Omental fat pad (tissue), 3 donors: ENCODE measurements at regions not wholly inside any gene's neighbourhood (a gene's known extent, or its start where the extent isn't known, plus 50 kb on each side); places are given as distances from the start of the nearest gene placed in this dataset.
"Not testable (repeated sequence)": the region's sequence is repeated elsewhere in the genome, so short reads cannot be mapped to it uniquely, and the experiment has no call there.

Source experiments
- ATAC-seq: fragments of 150-250 bp; one replicate; pipeline ENCODE4 v1.9.1; 2016; ENCODE audit warnings: mild to moderate bottlenecking, moderate library complexity; ENCODE audit not compliant: low FRiP score
- DNase-seq: peaks from one replicate; pipeline ENCODE4 v3.0.0-alpha.2; 2019; ENCODE audit warnings: low spot score
- TF ChIP-seq, protein P1 (sequence below), 3 donors: fragments of 450-650 bp; IDR thresholded peaks; one replicate each; pipeline ENCODE4 v1.5.1; 2016 to 2017; ENCODE audit warnings: antibody characterized with exemption in 3 of 3, mild to moderate bottlenecking in 3 of 3, moderate library complexity in 2 of 3

DNA sequence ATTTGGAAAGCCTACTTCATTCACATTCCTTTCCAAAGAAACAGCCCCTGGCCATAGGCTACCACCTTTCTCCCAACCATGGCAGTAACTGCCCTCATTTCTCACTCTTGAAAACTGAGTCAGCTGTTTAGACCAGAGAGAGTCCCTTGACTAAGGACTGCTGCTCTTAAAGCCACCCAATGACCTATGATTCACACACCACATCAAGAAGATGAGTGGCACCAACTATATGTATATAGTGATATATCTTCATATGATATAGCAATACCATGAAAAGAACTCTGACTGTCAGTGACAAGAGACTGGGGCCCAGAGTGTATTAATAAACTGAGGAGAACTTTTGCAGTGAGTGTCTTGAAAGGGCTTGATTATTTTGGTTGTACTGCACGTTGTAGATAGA, 404.5 kb upstream of the ASIC2 start:
- TF ChIP-seq, protein P1, sequence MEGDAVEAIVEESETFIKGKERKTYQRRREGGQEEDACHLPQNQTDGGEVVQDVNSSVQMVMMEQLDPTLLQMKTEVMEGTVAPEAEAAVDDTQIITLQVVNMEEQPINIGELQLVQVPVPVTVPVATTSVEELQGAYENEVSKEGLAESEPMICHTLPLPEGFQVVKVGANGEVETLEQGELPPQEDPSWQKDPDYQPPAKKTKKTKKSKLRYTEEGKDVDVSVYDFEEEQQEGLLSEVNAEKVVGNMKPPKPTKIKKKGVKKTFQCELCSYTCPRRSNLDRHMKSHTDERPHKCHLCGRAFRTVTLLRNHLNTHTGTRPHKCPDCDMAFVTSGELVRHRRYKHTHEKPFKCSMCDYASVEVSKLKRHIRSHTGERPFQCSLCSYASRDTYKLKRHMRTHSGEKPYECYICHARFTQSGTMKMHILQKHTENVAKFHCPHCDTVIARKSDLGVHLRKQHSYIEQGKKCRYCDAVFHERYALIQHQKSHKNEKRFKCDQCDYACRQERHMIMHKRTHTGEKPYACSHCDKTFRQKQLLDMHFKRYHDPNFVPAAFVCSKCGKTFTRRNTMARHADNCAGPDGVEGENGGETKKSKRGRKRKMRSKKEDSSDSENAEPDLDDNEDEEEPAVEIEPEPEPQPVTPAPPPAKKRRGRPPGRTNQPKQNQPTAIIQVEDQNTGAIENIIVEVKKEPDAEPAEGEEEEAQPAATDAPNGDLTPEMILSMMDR (IDR thresholded peaks at IDR 0.05): no peak
- DNase-seq (no peak), ATAC-seq (no peak)

DNA sequence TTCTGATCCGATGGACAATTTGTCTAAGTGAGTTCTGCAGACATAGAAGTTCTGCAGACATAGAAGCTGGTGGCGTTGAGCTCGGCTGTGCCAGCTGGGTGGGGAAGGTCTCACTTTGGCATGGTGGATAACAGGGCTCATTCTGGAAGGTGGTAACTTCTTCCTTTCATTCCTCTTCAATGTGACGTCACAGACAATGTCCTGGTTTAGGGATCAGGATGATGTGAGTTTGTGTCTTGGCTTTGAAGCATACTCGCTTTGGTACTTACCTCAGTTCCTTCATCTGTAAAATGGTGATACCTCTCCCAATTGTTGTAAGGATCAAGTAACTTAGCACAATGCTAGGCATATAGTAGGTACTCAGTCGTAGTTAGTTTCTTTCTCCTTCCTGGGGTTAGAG, 408.8 kb upstream of the ASIC2 start:
- no peak for DNase-seq
- ATAC-seq: no peak
- TF ChIP-seq, protein P1 (IDR thresholded peaks at IDR 0.05): no peak

DNA sequence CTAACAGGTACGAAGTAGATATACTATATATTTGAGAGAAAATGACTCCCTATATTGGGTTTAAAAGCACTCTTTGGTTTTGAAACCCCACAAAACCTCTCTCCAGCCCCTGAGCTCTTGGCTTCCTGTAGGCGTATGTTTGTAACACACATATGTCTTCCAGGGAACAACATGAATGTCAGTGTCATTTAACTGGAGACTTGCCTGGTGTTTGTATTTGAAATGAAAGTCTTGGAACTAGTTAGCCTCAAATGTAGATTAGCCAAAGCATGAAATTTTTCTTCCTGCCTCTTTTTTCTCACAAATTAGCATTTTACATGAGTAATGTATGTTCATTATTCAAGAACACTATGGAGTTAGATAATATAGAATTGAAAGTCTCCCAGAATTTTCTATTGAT, 411.8 kb upstream of the ASIC2 start:
- DNase-seq (no peak), ATAC-seq (no peak)
- TF ChIP-seq, protein P1 (IDR thresholded peaks at IDR 0.05): no peak

DNA sequence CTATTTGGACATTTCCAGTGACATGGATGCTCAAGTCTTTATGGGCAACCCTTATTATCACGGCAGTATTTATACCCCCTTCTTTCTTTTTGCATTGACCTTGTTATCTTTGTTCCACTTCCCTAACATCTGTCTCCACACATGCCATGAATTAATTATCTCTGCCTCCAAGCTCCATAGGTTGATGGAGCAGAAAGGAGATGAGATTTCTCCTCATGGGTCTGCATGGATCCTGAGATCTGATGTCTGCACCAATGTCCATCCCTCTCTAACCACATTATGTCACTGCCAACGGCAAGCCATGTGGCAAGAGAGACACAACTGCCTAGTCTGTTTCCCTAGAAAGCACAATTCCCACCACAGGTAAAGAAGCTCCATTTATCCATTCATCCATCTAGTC, 416.8 kb upstream of the ASIC2 start:
- no peak for DNase-seq
- no peak for ATAC-seq
- TF ChIP-seq, protein P1 (IDR thresholded peaks at IDR 0.05): no peak

DNA sequence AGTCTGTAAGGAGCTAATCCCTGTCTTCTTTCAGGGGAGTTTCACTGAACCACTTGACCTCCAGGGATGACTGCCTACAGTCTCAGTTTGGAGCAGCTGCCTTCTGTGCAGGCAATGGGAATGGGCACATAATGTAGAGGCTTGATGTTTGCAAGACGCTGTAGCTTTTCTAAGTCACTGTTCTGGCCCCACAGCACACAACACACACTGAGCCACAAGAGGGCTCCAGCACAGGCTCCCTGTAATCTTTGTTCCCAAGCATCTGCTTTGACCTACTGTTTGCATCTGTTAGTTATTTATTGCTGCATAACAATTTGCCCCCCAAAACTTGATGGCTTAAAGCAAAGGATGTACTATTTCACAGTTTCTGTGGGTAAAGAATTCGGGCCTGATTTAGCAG, 419.0 kb upstream of the ASIC2 start:
- DNase-seq: no peak
- TF ChIP-seq, protein P1 (IDR thresholded peaks at IDR 0.05): no peak
- no peak for ATAC-seq

DNA sequence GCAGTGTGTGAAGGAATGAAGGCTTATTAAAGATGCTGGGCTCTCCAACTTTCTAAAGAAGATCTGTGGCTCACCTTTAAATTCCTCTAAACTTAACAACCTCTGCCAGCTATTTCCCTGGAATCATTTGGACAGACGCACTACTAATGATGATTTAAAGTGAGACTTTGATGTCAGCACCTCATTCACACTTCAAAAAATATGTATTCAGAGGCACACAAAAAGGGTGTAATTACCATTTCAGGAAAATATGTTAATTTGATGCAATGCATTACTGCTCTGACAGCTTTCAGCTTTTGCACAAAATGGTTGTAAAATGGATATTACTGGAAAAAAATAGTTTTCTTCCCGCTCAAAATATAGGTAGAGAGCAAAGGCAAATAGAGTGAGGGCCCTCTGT, 423.9 kb upstream of the ASIC2 start:
- TF ChIP-seq, protein P1 (IDR thresholded peaks at IDR 0.05): no peak
- ATAC-seq: no peak
- no peak for DNase-seq

DNA sequence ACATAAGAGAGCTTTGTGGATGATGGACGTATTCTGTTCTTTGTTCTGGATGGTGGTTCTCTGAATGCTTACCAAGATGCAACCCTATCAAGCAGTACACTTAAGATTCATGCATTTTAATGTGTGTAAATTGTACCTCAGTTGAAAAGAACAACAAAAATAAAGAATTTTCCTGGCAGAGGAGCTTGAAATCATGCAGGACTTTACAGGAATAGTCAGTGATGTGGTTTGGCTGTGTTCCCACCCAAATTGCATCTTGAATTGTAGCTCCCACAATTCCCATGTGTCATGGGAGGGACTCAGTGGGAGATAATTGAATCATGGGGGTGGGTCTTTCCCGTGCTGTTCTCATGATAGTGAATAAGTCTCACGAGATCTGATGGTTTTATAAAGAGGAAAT, 430.6 kb upstream of the ASIC2 start:
- DNase-seq, ATAC-seq: not testable (repeated sequence)

DNA sequence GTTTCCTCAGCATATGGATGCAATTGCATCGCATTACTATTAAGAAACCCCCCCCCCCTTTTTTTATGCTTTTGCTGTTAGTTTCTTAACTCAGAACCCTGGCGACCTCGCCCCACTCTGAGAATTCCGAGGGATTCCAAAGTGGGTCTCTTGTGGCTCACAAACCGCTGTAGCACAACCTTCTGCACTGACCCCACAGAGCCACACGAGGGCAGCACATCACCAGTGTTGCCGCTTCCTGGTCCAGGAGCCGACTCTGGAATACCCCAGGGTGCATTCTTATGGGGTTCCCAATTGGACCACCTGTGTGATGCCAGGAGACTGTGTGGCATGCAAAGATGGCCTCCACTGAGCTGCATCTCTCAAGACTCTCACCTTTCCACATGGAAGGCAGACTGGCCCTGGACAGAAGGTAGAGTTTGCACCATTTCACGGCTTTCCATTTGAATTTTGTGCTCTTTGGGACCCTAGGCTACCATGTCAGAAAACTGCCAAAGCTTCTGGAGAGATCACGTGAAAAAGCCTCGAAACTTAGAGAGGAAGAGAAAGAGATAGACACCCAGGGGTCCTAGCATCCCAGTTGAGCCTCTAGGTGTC, 432.7 kb upstream of the ASIC2 start:
- ATAC-seq (no peak), DNase-seq (no peak)
- TF ChIP-seq, protein P1 (IDR thresholded peaks at IDR 0.05): no peak
